ENCODE measurements at regions not wholly inside any gene's neighbourhood (a gene's known extent, or its start where the extent isn't known, plus 50 kb on each side); places are given as distances from the start of the nearest gene placed in this dataset.
A peak's percentile ranks its signal among the peaks of the same experiment; 100 is the strongest.
"Not testable (repeated sequence)": the region's sequence is repeated elsewhere in the genome, so short reads cannot be mapped to it uniquely, and the experiment has no call there.

DNA sequence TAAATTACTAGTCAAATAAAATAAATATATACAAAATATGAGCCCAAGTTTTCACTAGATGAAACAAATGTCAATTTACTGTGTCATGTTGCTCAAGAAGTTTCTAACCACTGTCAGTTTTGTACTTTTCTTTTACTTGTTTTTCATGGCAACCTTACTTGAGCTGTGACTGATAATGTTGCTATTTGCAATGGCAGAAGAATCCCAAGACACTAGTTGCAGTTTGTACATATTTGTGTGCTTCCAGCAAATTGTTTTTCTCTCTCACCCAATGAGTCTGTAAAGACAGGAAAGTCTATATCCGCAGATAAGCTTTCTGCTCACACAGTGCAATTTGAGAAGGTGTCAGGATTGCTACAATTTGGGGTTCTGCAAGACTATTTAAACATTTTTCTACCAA, 338.6 kb upstream of the PCSK5 start:
- no peak for DNase-seq

DNA sequence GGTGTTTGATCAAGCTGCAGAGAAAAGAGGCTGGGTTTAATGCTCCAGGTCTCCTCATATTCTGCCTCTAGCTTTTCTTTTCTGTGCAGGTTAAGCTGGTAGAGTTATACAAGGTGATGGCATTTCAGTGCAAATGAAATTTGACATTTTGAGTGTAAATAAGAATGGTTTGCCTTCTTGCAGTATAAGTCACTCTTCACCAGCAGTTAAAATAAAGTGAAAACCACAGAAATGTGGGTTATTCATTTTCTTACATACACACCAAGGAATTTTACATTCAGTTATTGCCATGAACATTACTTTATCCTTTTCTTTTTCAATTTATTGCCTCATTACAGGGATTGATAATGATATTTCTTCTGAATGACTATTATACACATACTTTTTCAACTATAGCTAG, 337.5 kb upstream of the PCSK5 start:
- no peak for DNase-seq

DNA sequence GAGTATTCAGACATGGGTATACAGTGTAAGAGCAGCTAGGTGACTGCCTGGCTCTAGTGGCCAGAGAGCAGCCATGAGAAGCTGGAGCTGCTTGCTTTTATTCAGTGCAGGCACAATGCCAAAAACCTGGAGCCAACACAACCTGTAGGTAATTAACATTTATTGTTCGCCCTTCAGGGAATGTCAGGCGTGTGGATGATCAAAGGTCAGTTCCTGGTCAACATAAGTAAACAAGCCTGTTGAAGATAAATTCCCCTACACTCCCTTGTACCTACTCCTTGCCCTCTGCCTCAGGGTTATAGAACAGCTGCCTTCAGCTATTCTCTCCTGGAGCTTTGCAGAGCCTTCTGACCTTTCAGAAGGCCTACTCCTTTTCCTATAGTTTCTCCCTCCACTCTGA, 323.7 kb upstream of the PCSK5 start:
- not testable (repeated sequence) for DNase-seq

DNA sequence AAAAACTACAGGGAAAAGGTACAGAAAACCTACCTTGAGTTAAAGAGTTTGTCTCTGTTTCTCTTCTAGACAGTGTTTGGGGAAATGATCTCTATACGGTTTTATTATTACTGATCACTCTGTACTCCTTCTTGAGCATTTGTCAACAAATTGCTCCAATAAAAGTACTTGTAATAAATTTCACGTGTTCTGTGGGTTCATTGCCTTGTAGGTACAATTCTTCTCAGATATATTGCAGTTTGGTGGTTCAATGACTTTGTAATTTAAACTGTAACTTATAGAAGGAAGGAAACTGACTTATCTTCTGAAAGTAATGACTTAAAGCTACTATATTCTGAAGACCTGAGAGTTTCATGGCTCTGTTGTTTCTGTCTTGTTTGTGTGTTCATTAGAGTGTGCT, 319.9 kb upstream of the PCSK5 start:
- no peak for DNase-seq

- no peak for DNase-seq
These were observed 315.9 kb upstream of the PCSK5 start for GRCh38 chr9:75574569-75574968.

DNA sequence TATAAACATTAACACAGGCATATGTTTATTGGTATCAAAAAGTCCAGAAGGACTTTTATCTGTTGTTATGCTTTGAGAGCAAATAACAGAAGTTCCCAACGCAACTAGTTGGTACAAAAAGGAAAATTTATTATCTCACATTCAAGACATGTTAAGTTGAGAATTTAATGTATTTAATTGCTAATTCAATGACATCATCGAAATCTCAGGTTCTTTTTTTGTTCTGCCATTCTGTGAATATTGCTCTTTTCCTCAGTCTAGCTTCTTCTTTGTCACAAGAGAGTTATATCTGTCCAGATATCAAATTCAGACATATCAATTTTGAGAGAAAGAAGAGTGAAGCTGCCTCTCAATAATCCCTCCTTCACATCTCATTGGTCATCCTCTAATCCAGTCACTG, 307.6 kb upstream of the PCSK5 start:
- no peak for DNase-seq

GRCh38 chr9:75588808-75589207, 301.7 kb upstream of the PCSK5 start:
- no peak for DNase-seq

GRCh38 chr9:75589497-75589896, 301.0 kb upstream of the PCSK5 start:
- DNase-seq = no peak

- DNase-seq = no peak
These were observed 298.5 kb upstream of the PCSK5 start for GRCh38 chr9:75591972-75592371.

DNA sequence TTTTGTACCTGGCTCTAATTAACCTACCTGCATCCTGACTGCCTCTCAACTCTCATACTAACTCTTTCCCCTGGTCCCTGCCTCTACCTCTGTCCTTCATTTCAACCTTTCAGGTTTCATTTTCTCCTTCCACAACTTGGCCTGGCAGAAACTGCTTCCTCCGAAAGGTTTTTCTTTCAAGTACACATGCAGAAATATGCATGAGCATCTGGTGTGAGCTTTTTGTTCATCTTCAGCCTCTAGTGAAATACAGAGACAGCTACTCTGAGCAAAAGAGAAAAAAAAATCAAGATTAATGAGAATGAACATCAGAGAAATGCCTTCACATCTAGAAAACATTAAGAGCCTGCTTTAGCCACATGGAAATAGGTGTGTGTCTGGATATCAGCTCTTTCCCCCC, 297.9 kb upstream of the PCSK5 start:
- no peak for DNase-seq

DNA sequence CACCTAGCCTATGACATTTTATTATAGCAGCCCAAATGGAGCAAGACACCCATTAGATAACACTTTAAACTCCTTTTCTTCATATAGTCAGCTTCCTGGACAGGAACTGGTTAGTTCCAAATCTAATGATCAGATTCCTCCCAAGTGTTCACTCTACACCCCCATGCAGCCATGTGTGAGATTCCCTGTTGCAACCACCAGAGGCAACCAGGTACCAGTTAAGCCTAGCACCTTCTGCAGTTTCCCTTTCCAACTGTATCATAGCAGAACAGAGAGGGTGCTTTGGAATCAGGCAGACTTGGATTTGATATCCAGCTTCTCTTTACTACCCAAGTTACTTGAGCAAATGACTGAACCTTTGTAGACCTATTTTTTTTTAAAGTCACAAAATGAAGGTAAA, 296.6 kb upstream of the PCSK5 start:
- DNase-seq = no peak

- no peak for DNase-seq
These were observed 291.3 kb upstream of the PCSK5 start for GRCh38 chr9:75599126-75599525.

GRCh38 chr9:75601280-75601679, 289.2 kb upstream of the PCSK5 start:
- DNase-seq = no peak

DNA sequence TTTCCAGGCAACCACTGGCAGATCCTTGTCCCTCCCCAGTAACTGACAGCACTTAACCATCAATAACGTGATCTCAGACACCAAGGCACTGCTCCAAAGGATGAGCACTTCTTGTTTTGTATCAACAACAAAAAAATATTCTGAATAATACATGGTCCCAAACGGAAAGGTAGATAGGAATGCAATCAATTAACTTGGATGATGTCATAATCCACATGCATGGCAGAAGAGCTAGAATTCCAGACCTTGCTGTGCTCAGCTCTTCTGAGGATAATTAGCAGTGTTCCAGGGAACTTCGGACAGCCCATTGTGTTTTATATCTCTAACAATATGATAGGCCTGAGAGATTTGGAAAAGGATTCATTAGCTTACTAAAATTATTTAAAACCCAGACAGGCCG, 288.4 kb upstream of the PCSK5 start:
- DNase-seq = no peak

GRCh38 chr9:75604661-75605060, 285.8 kb upstream of the PCSK5 start:
- DNase-seq = no peak

- no peak for DNase-seq
These were observed 283.0 kb upstream of the PCSK5 start for GRCh38 chr9:75607521-75607920.

DNA sequence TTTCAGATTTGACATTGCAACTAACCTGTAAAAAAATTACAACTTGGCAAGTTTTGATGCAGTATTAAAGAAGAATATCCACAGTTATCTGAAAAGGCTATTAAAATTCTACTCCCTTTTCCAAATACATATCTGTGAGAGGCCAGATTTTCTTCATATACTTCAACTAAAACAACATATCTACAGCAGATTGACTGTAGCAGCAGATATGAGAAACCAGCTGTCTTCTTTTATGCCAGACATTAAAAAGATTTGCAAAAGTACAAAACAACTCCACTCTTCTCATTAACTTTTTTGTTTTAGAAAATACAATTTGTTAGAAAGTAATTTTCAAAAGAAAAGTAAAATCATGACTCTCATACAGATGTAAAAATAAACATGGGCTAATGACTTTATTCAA, 281.1 kb upstream of the PCSK5 start:
- DNase-seq = no peak

GRCh38 chr9:75610246-75610645, 280.2 kb upstream of the PCSK5 start:
- no peak for DNase-seq

DNA sequence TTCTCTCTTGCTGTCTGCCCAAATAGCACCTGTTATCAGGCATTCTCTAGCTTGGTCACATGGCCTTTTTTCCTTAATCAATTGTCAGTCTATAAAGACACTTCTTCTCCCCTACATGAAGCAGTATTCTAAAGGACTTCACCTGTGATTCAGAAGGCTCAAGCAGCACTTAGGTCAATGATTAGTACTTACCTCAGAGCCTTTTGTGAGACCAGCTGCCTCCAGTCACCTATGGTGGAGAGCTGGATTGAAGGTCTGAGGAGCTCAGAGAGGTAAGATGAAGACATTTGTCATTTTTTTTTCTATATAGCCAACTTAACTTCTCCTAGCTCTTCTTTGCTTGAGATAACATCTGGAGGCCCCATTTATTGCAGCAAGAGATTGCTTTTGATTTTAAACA, 278.3 kb upstream of the PCSK5 start:
- DNase-seq = no peak

DNA sequence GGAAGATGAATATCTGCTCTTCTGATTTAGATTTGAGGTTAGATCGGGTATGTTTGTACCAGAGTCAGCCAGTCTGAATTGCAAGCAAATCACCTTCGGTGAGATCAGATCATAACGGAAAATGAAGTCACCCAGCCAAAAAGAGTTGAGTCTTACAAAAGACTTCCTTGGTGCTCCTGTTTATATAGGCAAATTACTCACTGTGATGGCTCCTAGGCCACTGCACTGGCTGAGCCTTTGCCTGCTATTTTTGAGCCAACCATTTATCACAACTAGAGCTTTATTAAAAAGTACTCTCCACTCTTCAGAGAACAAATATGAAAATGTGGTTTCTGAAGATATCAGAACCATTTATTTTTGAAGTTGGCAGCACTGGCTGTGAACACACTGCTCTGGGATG, 277.7 kb upstream of the PCSK5 start:
- no peak for DNase-seq

DNA sequence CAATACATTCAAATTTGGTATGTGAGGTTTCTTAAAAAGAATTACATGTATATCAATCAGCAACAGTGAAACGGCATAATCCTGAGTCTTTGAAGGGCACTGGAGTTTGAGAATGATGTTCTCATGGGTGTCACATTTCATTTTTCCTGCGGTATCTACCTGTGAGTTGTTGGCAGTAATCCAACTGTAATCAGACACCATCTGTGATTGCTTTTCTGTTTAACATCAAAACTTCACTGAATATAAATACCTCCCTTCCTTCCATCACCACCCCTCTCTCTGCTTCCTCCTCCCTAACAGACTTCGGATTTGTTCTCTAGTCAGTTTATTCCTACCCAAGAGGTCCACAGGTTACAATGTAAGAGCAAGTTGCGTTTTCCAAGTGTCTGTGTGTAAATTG, 275.2 kb upstream of the PCSK5 start:
- no peak for DNase-seq

GRCh38 chr9:75616052-75616451, 274.4 kb upstream of the PCSK5 start:
- DNase-seq = no peak

DNA sequence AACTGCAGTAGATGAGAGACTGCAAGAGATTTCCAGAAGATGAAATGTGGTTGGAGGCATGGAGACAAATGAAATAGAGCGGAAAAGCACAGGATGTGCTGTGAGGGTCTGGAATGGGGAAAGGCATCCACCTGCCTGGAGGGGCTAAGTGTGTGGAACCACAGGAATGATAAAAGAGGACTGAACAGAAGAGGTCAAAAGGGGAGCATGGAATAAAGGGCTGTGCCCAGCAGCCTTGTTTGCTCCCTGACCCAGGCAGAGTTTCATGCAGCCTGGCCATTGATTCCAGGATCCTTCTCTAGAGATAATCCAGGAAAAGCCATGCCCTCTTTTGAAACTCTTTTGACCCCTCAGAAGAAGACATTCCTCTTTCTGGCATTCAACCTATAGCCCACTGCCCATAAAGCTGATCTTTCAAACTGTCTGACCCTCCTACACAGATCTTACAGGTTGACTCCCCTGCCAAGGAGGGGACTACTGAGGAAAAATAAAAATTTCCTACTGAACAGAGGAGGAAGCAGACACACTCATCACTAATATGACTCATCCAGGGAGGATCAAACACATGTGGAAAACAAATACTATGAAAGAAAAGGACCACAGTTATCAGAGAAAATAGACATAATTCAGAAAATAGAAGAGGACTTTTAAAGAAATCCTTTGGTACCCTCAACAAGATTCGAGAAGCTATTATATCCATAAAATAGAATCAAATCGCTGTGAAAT, 273.5 kb upstream of the PCSK5 start:
- DNase-seq = no peak

GRCh38 chr9:75623462-75623861, 267.0 kb upstream of the PCSK5 start:
- no peak for DNase-seq

DNA sequence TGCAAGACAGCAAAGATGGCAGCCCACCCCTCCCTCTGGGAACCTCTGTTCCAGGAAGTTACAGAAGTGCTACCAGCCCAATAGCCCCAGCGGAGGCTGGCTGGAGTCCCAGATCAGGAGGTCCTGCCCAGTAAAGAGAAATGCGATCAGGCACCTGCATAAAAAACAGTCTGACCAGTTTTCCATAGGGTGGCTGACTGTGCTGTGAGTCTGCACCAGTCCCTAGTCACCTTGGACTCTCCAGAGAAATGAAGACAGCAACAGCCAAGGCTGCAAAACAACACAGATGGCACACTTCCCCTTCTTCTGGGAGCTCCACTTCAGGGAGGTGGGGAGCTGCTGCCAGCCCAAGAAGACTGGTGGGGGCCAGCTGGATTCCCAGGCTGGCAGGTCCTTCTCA, 265.5 kb upstream of the PCSK5 start:
- peak; percentile 11 for DNase-seq

- no peak for DNase-seq
These were observed 263.6 kb upstream of the PCSK5 start for GRCh38 chr9:75626860-75627259.
